SHP77 treated with DMSO at 0.1 percent for 48 hours (cell line): ENCODE measurements at regions not wholly inside any gene's neighbourhood (a gene's known extent, or its start where the extent isn't known, plus 50 kb on each side); places are given as distances from the start of the nearest gene placed in this dataset.
"Not testable (repeated sequence)": the region's sequence is repeated elsewhere in the genome, so short reads cannot be mapped to it uniquely, and the experiment has no call there.

Experiments
- DNase-seq: peaks from one replicate; lab custom pipeline; 2025; lab: John Stamatoyannopoulos, UW

- DNase-seq, result no peak
Observed at GRCh38 chr13:56459286-56459685, 681.4 kb upstream of the PRR20A start.

GRCh38 chr13:56501750-56502149 lies 639.0 kb upstream of the PRR20A start:
- no peak for DNase-seq

GRCh38 chr13:56510836-56511235 lies 629.9 kb upstream of the PRR20A start:
- no peak for DNase-seq

GRCh38 chr13:56512336-56512735 lies 628.4 kb upstream of the PRR20A start:
- not testable (repeated sequence) for DNase-seq

- DNase-seq, result no peak
Observed at GRCh38 chr13:56515441-56515840, 625.3 kb upstream of the PRR20A start.

- peak; percentile 86 for DNase-seq
Observed at GRCh38 chr13:56528040-56528790, 612.5 kb upstream of the PRR20A start.

GRCh38 chr13:56530096-56530495 lies 610.6 kb upstream of the PRR20A start:
- DNase-seq, result no peak

- not testable (repeated sequence) for DNase-seq
Observed at GRCh38 chr13:56547921-56548320, 592.8 kb upstream of the PRR20A start.

GRCh38 chr13:56558698-56559320 lies 581.9 kb upstream of the PRR20A start:
- no peak for DNase-seq

GRCh38 chr13:56561327-56561726 lies 579.4 kb upstream of the PRR20A start:
- DNase-seq, result no peak

- no peak for DNase-seq
Observed at GRCh38 chr13:56563663-56564062, 577.1 kb upstream of the PRR20A start.

- DNase-seq, result no peak
Observed at GRCh38 chr13:56586976-56587375, 553.7 kb upstream of the PRR20A start.

GRCh38 chr13:56615572-56615971 lies 525.1 kb upstream of the PRR20A start:
- no peak for DNase-seq

GRCh38 chr13:56622840-56623239 lies 517.9 kb upstream of the PRR20A start:
- DNase-seq, result no peak

GRCh38 chr13:56628886-56629285 lies 511.8 kb upstream of the PRR20A start:
- DNase-seq, result not testable (repeated sequence)

GRCh38 chr13:56631060-56631459 lies 509.7 kb upstream of the PRR20A start:
- DNase-seq, result not testable (repeated sequence)

GRCh38 chr13:56653043-56653442 lies 487.7 kb upstream of the PRR20A start:
- DNase-seq, result no peak

- DNase-seq, result no peak
Observed at GRCh38 chr13:56659041-56659471, 481.7 kb upstream of the PRR20A start.

GRCh38 chr13:56670563-56670962 lies 470.2 kb upstream of the PRR20A start:
- no peak for DNase-seq

- no peak for DNase-seq
Observed at GRCh38 chr13:56681404-56681803, 459.3 kb upstream of the PRR20A start.

- no peak for DNase-seq
Observed at GRCh38 chr13:56687131-56687530, 453.6 kb upstream of the PRR20A start.

- no peak for DNase-seq
Observed at GRCh38 chr13:56697011-56697410, 443.7 kb upstream of the PRR20A start.

- no peak for DNase-seq
Observed at GRCh38 chr13:56700324-56700723, 440.4 kb upstream of the PRR20A start.

- DNase-seq, result peak; percentile 2
Observed at GRCh38 chr13:56706485-56706884, 434.2 kb upstream of the PRR20A start.
